Mesenchymal stem cell (in vitro differentiated cells and primary cell): ENCODE measurements at regions not wholly inside any gene's neighbourhood (a gene's known extent, or its start where the extent isn't known, plus 50 kb on each side); places are given as distances from the start of the nearest gene placed in this dataset.

ENCODE experiments used
- DNase-seq: peaks from one replicate; pipeline ENCODE4 v3.0.0-alpha.2; 2013
- H2AFZ ChIP-seq: one replicate; pipeline ENCODE4 v1.6.1; 2013; ENCODE audit warnings: low read depth, mild to moderate bottlenecking, control low read depth, inconsistent platforms, low read length, moderate library complexity
- H2AK5ac ChIP-seq: 2 replicates; pipeline ENCODE4 v1.6.1; 2013; ENCODE audit warnings: low read length, moderate library complexity, mild to moderate bottlenecking, inconsistent platforms; ENCODE audit not compliant: severe bottlenecking
- H2BK120ac ChIP-seq: one replicate; pipeline ENCODE4 v1.6.1; 2013; ENCODE audit warnings: low read depth, mild to moderate bottlenecking, inconsistent platforms, low read length, moderate library complexity
- H2BK12ac ChIP-seq, 2 experiments: one replicate each; pipeline ENCODE4 v1.6.1; 2013; ENCODE audit warnings: inconsistent platforms in 2 of 2, low read length in 2 of 2, mild to moderate bottlenecking in 2 of 2, moderate library complexity in 2 of 2, control low read depth in 1 of 2
- H2BK15ac ChIP-seq: one replicate; pipeline ENCODE4 v1.6.1; 2013; ENCODE audit warnings: mild to moderate bottlenecking, low read depth, inconsistent platforms; ENCODE audit not compliant: poor library complexity, severe bottlenecking
- H2BK5ac ChIP-seq: 2 replicates; pipeline ENCODE4 v1.6.1; 2013; ENCODE audit warnings: low read depth, mild to moderate bottlenecking, low read length, control low read depth, inconsistent platforms; ENCODE audit not compliant: poor library complexity, severe bottlenecking
- H3K14ac ChIP-seq, 2 experiments: one replicate each; pipeline ENCODE4 v1.6.1; 2013; ENCODE audit warnings: inconsistent platforms in 2 of 2, low read length in 2 of 2, control low read depth in 1 of 2, mild to moderate bottlenecking in 1 of 2, moderate library complexity in 1 of 2
- H3K18ac ChIP-seq, 2 experiments: one replicate each; pipeline ENCODE4 v1.6.1; 2013; ENCODE audit warnings: inconsistent platforms in 2 of 2, low read length in 2 of 2, control low read depth in 1 of 2, low read depth in 1 of 2, mild to moderate bottlenecking in 1 of 2
- H3K23ac ChIP-seq, 2 experiments: one replicate each; pipeline ENCODE4 v1.6.1; 2013; ENCODE audit warnings: inconsistent platforms in 2 of 2, low read length in 2 of 2, mild to moderate bottlenecking in 2 of 2, moderate library complexity in 2 of 2, control low read depth in 1 of 2
- H3K27ac ChIP-seq: 2 replicates; pipeline ENCODE4 v1.5.1; 2013; ENCODE audit warnings: mild to moderate bottlenecking, moderate library complexity, low read length, control low read depth, inconsistent platforms; ENCODE audit not compliant: poor library complexity, severe bottlenecking
- H3K27me3 ChIP-seq, 2 experiments: 2 replicates each; pipeline versions ENCODE4 v1.6.1 to v1.7.0; 2013; ENCODE audit warnings: low read length in 2 of 2, mild to moderate bottlenecking in 2 of 2, moderate library complexity in 2 of 2, control low read depth in 1 of 2, inconsistent platforms in 1 of 2; ENCODE audit not compliant: control insufficient read depth in 1 of 2, insufficient read depth in 1 of 2
- H3K36me3 ChIP-seq, 2 experiments: 2 replicates each; pipeline versions ENCODE4 v1.6.1 to v1.7.0; 2013; ENCODE audit warnings: low read length in 2 of 2, control low read depth in 1 of 2, inconsistent platforms in 1 of 2, low read depth in 1 of 2, mild to moderate bottlenecking in 1 of 2; ENCODE audit not compliant: insufficient read depth in 2 of 2, control insufficient read depth in 1 of 2
- H3K4ac ChIP-seq, 2 experiments: one replicate each; pipeline ENCODE4 v1.6.1; 2013; ENCODE audit warnings: inconsistent platforms in 2 of 2, low read length in 2 of 2, mild to moderate bottlenecking in 2 of 2, moderate library complexity in 2 of 2, control low read depth in 1 of 2, low read depth in 1 of 2
- H3K4me1 ChIP-seq: 2 replicates; pipeline ENCODE4 v1.6.1; 2013; ENCODE audit warnings: low read depth, low read length, control low read depth; ENCODE audit not compliant: control insufficient read depth, insufficient read depth
- H3K4me2 ChIP-seq: 2 replicates; pipeline ENCODE4 v1.6.1; 2013; ENCODE audit warnings: low read length, mild to moderate bottlenecking, inconsistent platforms; ENCODE audit not compliant: poor library complexity, severe bottlenecking
- H3K4me3 ChIP-seq, 2 experiments: 2 replicates each; pipeline versions ENCODE4 v1.5.1 to v1.7.0; 2013; ENCODE audit warnings: low read length in 2 of 2, mild to moderate bottlenecking in 2 of 2, control low read depth in 1 of 2, low read depth in 1 of 2; ENCODE audit not compliant: insufficient read depth in 1 of 2
- H3K79me1 ChIP-seq: replicated peaks from 2 replicates; pipeline ENCODE4 v1.6.1; 2013; ENCODE audit warnings: mild to moderate bottlenecking, control low read depth, low read length, inconsistent platforms; ENCODE audit not compliant: poor library complexity, severe bottlenecking
- H3K9ac ChIP-seq: 2 replicates; pipeline ENCODE4 v1.7.0; 2013; ENCODE audit warnings: mild to moderate bottlenecking, low read length, moderate library complexity
- H3K9me3 ChIP-seq: 2 replicates; pipeline ENCODE4 v1.7.0; 2013; ENCODE audit warnings: mild to moderate bottlenecking, low read length; ENCODE audit not compliant: control insufficient read depth
- H4K8ac ChIP-seq: one replicate; pipeline ENCODE4 v1.6.1; 2013; ENCODE audit warnings: inconsistent platforms, mild to moderate bottlenecking, low read length, moderate library complexity
- H4K91ac ChIP-seq: one replicate; pipeline ENCODE4 v1.6.1; 2013; ENCODE audit warnings: mild to moderate bottlenecking, low read length, inconsistent platforms
- WGBS: methylation state at CpG from one replicate; pipeline ENCODE4 v1.1.7; 2013; ENCODE audit warnings: mixed read lengths; 5-methylcytosine and 5-hydroxymethylcytosine counted together

DNA sequence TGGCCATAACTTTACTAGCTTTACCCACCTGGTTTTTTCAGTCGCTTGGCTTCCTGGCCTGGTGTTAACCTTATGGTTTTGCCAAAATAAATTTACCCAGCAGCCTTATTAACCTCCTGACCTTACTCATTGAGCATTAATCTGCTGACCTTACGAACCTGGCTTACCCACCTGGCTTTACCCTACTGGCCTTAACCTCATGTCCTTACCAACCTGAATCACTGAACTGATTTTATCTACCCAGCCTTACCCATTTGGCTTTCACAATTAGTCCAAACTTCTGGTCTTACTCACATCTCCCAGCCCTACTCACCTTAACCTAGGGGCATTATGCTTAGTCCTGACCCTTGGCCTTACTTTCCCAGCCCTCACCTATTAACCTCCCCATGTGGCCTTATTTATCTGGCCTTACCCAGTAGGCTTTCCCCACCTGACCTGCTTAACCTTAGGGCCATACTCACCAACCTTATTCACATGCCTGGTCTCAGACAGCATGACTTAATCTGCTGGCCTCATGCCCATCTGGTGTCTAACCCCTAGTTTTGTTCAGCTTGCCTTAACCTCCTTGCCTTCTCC lies 93.4 kb downstream of the IL12A start:
- Histone ChIP-seq H4K8ac (no peak overlapping the region), H2BK15ac (no peak overlapping the region), H4K91ac (no peak overlapping the region), H2BK120ac (no peak overlapping the region), H2AFZ (no peak overlapping the region), H3K9ac (no peak overlapping the region), H3K4me1 (no peaks in the 10 kb centered on the region), H3K14ac (no peak overlapping the region), H3K9me3 (no peaks in the 10 kb centered on the region), H2BK12ac (no peak overlapping the region), H3K18ac (no peak overlapping the region), H3K27me3 (no peaks in the 10 kb centered on the region), H3K36me3 (no peaks in the 10 kb centered on the region), H3K79me1 (no peaks in the 10 kb centered on the region), H2AK5ac (no peak overlapping the region), H3K23ac (no peak overlapping the region), H3K4me3 (no peak overlapping the region), H3K4me2 (no peak overlapping the region), H2BK5ac (no peak overlapping the region), H3K27ac (no peak overlapping the region), H3K4ac (no peak overlapping the region)
- DNase-seq = no peak
- WGBS = 78% methylated on average over 2 of the region's 2 CpGs

DNA sequence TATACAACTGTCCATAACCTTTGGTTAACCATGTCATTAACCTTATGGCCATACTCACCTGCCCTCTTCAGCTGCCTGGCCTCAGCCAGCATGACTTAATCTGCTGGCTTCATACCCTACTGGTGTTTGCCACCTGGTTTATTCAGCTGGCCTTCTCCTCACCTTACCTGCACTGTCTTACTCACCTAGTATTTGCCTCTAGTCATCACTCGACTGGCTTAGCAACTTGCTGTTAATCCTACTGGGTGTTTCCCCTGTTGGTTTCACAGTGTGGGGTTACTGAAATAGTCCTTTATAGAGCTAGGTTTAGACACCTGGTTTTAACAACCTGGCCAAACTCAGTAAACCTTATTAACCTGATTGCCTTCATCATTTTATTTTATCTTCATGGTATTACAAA lies 96.4 kb downstream of the IL12A start:
- Histone ChIP-seq H3K27me3 (no peaks in the 10 kb centered on the region), H3K4me1 (no peaks in the 10 kb centered on the region), H4K8ac (no peak overlapping the region), H3K36me3 (no peaks in the 10 kb centered on the region), H3K14ac (no peak overlapping the region), H3K4me2 (no peak overlapping the region), H3K9ac (no peak overlapping the region), H2BK15ac (no peak overlapping the region), H3K23ac (no peak overlapping the region), H3K4ac (no peak overlapping the region), H2AFZ (no peak overlapping the region), H3K9me3 (no peaks in the 10 kb centered on the region), H4K91ac (no peak overlapping the region), H2BK120ac (no peak overlapping the region), H2BK12ac (no peak overlapping the region), H2AK5ac (no peak overlapping the region), H3K27ac (no peak overlapping the region), H2BK5ac (no peak overlapping the region), H3K79me1 (no peaks in the 10 kb centered on the region), H3K4me3 (no peak overlapping the region), H3K18ac (no peak overlapping the region)
- no peak for DNase-seq
- 83% methylated on average over 1 of the region's 1 CpG for WGBS

- Histone ChIP-seq H3K9me3 (no peaks in the 10 kb centered on the region), H3K23ac (no peak overlapping the region), H3K4me2 (no peak overlapping the region), H3K4me1 (no peaks in the 10 kb centered on the region), H3K36me3 (no peaks in the 10 kb centered on the region), H3K4ac (no peak overlapping the region), H2AK5ac (no peak overlapping the region), H4K8ac (no peak overlapping the region), H3K27ac (no peak overlapping the region), H3K9ac (no peak overlapping the region), H2BK15ac (no peak overlapping the region), H2AFZ (no peak overlapping the region), H4K91ac (no peak overlapping the region), H2BK12ac (no peak overlapping the region), H2BK5ac (no peak overlapping the region), H2BK120ac (no peak overlapping the region), H3K27me3 (no peaks in the 10 kb centered on the region), H3K79me1 (no peaks in the 10 kb centered on the region), H3K4me3 (no peak overlapping the region), H3K14ac (no peak overlapping the region), H3K18ac (no peak overlapping the region)
- DNase-seq = no peak
- WGBS = 84% methylated on average over 3 of the region's 3 CpGs
Measured at GRCh38 chr3:160088492-160089137, 100.0 kb downstream of the IL12A start.

GRCh38 chr3:160090653-160091052 lies 102.0 kb downstream of the IL12A start:
- no peak overlapping the region for H4K91ac ChIP-seq
- no peaks in the 10 kb centered on the region for H3K27me3 ChIP-seq
- H3K9ac ChIP-seq = no peak overlapping the region
- H3K4me2 ChIP-seq = no peak overlapping the region
- no peaks in the 10 kb centered on the region for H3K4me1 ChIP-seq
- no peak overlapping the region for H2BK12ac ChIP-seq
- no peak for DNase-seq
- no peak overlapping the region for H2AFZ ChIP-seq
- H3K27ac ChIP-seq = no peak overlapping the region
- H3K23ac ChIP-seq = no peak overlapping the region
- H3K4me3 ChIP-seq = no peak overlapping the region
- no peaks in the 10 kb centered on the region for H3K36me3 ChIP-seq
- no peaks in the 10 kb centered on the region for H3K79me1 ChIP-seq
- H4K8ac ChIP-seq = no peak overlapping the region
- H3K14ac ChIP-seq = no peak overlapping the region
- no peak overlapping the region for H3K4ac ChIP-seq
- no peaks in the 10 kb centered on the region for H3K9me3 ChIP-seq
- no peak overlapping the region for H2AK5ac ChIP-seq
- no peak overlapping the region for H3K18ac ChIP-seq
- 85% methylated on average over 4 of the region's 4 CpGs for WGBS
- no peak overlapping the region for H2BK15ac ChIP-seq
- H2BK5ac ChIP-seq = no peak overlapping the region
- no peak overlapping the region for H2BK120ac ChIP-seq
